GM10266 (cell line): ENCODE measurements at regions not wholly inside any gene's neighbourhood (a gene's known extent, or its start where the extent isn't known, plus 50 kb on each side); places are given as distances from the start of the nearest gene placed in this dataset.

ENCODE experiments used
- DNase-seq: peaks from one replicate; pipeline ENCODE4 v3.0.0; 2012; ENCODE audit errors: extremely low spot score
- CTCF ChIP-seq: IDR thresholded peaks from 2 replicates; pipeline ENCODE4 v1.5.1; 2012; ENCODE audit warnings: mild to moderate bottlenecking, low read depth; ENCODE audit not compliant: control insufficient read depth, insufficient read depth; ENCODE audit errors: missing control alignments

GRCh38 chr9:87275047-87275725 is 222.5 kb upstream of the DAPK1 start:
- no peak for TF ChIP-seq CTCF
- no peak for DNase-seq

- DNase-seq: no peak
- no peak for TF ChIP-seq CTCF
These were observed 221.3 kb upstream of the DAPK1 start for GRCh38 chr9:87276327-87276841.

- DNase-seq: no peak
- no peak for TF ChIP-seq CTCF
These were observed 220.8 kb upstream of the DAPK1 start for GRCh38 chr9:87276851-87277261.

- TF ChIP-seq CTCF: no peak
- no peak for DNase-seq
These were observed 220.3 kb upstream of the DAPK1 start for GRCh38 chr9:87277346-87277745.

- no peak for TF ChIP-seq CTCF
These were observed 218.5 kb upstream of the DAPK1 start for GRCh38 chr9:87278971-87279733.

GRCh38 chr9:87280421-87280820 is 217.2 kb upstream of the DAPK1 start:
- DNase-seq: no peak
- no peak for TF ChIP-seq CTCF

More at GRCh38 chr9:87278971-87279733, 218.5 kb upstream of the DAPK1 start:
- no peak for DNase-seq

GRCh38 chr9:87282538-87282937 is 215.1 kb upstream of the DAPK1 start:
- no peak for DNase-seq
- no peak for TF ChIP-seq CTCF
